GM18517 (cell line): ENCODE measurements at regions not wholly inside any gene's neighbourhood (a gene's known extent, or its start where the extent isn't known, plus 50 kb on each side); places are given as distances from the start of the nearest gene placed in this dataset.
"Not testable (repeated sequence)": the region's sequence is repeated elsewhere in the genome, so short reads cannot be mapped to it uniquely, and the experiment has no call there.

Experiments used
- ATAC-seq: cut with Tn5 transposase; IDR thresholded peaks from one replicate; pipeline ENCODE4 v1.9.1; 2021; ENCODE audit warnings: mild to moderate bottlenecking, moderate library complexity; ENCODE audit not compliant: unreplicated experiment

DNA sequence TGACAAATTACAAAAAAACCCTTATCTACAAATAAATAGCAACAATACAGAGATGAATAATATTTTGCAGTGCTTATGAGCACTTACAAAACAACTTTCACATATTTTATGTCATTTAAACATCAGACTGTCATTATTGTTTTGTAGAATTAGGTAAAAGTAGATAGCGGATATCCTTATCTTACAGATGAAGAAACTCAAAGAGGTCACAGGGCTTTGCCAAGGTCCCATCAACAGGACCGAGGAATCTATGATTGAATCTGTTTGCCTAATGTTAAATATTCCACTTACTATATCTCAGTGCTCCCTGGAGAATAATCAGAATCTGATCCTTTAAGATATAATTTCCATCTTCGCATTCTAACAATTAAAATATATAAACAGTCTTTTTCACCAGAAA is 119.0 kb downstream of the GASK1B start:
- ATAC-seq: no peak

DNA sequence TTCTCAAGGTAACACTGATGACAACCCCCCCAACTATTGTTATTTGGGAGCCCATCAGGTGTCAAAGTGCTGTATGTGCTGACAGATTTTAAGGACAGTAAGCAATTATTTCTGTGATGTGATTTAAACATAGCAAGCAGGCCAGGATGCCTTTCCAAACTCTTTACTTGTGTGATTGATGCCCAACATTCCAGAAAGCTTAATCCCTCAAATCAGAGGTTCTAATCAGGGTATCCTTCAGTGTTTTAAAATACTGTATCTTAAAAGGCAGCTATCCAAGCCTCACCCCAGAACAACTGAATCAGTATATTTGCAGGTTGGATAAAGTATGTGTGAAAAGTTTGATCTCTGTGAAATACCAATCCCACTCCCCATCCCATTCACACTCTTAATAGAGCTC is 119.7 kb downstream of the GASK1B start:
- ATAC-seq: no peak

DNA sequence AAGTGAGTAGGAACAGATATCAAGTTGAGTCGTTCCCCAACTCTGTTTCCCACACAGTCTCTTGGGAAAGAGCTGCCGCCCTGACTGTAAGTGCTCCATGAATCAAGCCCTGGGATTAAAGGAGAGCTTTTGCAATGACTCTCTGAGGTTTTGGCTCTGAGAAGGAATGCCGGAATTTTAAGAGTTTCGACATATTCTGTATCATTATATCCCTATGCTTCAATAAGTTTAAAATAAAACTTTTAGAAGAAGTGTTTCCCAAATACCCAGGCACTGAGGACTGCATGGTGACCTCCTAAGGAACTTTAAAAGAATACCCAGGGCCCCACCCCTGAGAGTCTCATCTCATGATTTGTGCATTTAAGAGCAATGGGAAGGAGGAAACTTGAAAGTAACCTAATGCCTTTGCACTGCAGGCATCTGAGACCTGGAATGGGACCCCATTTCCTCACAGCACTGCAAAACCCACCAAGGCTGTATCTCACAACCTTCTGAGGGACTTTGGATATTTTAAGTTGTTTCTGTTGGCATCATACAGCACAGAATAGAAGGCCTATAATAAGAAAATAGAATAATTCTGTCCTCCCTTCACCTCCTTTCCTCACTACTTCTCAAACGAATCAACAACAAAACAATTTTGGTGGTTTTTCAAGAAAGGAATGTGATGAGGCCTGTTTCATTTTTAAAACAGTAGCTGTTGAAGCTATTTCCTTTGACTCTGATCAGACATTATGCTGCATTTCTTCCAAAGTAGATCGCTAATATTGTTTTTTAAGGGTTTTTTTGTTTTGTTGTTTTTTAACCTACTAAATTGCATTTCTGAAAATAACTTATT is 121.2 kb downstream of the GASK1B start:
- ATAC-seq: no peak

DNA sequence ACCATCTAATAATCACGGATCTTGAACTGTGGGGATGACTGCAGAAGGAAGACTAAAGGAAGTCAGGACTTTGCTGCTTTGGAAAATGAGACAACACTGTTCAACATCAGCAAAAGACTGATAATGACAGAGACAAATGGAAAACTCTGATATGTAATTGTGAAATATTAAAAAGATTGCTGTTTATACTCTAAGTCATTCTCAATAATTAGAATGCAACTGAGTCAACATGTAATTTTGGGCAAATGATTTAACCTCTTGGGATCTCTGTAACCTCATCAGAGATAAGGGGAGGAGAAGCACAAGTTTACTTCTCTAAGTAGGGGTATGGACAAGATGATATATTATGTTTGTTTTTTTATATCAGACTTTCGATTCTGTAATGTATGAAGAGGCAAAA is 121.9 kb downstream of the GASK1B start:
- no peak for ATAC-seq

DNA sequence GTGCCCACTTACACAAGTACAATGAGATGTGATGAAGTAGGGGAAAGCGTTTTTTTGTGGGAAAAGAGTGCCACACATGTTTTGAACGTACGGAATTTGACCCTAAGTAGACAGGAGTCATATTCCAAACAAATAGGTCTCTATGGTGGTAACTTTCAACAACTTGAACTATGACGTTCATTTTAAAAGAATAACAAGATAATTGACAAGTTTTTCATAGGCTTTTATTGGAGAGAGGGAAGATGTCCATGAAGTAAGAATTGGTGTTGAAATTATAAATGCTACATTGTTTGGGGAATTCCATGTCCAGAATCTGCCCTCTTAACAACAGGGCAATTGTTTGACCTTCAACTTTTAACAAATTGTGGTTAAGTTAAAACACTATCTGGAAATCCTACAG is 126.5 kb downstream of the GASK1B start:
- no peak for ATAC-seq

DNA sequence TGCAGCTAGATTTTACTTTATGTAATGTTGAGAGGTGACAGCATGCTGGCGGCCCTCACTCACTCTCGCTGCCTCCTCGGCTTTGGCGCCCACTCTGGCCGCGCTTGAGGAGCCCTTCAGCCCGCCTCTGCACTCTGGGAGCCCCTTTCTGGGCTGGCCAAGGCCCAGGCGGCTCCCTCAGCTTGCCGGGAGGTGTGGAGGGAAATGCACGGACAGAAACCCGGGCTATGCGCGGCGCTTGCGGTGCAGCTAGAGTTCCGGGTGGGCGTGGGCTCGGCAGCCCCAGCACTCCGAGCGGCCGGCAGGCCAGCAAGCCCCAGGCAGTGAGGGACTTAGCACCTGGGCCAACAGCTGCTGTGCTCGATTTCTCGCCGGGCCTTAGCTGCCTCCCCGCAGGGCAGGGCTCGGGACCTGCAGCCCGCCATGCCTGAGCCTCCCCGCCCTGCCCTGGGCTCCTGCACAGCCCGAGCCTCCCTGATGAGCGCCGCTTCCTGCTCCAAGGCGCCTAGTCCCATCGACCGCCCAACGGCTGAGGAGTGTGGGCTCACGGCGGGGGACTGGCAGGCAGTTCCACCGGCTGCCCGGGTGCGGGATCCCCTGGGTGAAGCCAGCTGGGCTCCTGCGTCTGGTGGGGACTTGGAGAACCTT is 128.7 kb downstream of the GASK1B start:
- no peak for ATAC-seq

DNA sequence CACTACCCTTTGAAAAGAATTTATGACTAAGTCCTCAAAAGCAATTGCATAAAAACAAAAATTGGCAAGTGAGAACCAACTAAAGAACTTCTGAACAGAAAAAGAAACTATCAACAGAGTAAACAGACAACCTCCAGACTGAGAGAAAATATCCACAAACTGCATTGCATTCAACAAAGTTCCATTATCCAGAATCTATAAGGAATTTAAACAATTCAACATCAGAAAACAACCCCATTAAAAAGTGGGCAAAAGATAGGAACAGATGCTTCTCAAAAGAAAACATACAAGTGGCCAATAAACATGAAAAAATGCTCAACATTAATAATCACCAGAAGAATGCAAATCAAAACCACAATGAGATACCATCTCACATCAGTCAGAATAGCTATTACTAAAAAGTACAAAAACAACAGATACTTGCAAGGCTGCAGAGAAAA is 130.2 kb downstream of the GASK1B start:
- ATAC-seq: no peak

DNA sequence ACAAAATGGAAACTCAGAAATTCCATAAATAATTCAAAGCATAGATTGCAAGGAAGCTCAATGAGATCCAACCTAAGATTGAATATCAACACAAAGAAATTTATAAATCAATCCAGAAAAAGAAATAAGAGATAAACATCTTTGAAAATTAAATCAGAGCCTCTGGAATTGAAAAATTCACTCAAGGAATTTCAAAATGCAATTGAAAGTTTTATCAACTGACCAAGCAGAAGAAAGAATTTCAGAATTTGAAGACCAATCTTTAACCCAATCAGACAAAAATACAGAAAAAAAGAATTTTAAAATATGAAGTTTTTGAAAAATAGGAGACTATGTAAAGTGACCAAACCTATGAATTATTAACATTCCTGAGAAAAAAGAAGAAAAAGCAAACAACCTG is 134.1 kb downstream of the GASK1B start:
- ATAC-seq: no peak

DNA sequence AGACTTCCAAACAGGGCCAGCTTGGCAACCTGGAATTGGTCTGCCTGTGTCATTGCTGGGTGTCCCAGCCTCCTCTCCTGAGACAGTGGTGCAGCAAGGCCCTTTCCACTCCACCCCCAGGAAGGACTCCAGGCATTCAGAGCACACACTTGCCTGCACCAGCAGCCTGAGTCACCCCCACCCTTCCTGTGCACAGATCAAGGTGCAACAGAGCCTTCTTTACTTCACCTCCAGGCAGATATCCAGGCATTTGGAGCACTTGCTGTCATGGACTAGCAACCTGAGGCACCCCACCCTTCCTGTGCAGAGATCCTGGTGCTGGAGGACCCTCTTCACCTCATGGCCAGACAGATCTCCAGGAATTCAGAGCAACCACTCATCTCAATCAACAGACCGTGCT is 135.8 kb downstream of the GASK1B start:
- ATAC-seq: no peak

DNA sequence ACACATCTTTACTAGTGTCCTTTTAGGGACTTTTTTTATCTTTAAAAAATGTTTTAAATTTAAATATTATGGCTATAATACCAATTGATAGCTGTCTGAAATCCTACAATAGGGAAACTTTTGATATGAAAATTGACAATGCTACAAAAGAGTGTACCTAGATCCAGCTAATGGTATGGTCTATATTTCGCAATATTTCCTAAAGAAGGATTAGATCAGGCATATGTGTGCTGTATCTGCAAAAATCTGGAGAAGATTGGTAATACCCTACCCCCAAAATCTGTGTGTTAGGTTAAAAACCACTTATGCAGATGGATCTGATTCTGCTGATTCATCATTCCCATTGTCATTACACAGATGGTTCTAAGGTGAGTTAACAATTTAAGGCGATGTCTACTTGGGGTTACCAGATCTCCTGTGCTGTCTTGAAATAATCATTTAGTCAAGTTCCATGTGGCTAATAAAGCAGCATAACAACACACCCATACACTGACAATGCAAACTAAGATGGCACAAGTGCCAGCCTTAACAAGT is 137.1 kb downstream of the GASK1B start:
- ATAC-seq: no peak

DNA sequence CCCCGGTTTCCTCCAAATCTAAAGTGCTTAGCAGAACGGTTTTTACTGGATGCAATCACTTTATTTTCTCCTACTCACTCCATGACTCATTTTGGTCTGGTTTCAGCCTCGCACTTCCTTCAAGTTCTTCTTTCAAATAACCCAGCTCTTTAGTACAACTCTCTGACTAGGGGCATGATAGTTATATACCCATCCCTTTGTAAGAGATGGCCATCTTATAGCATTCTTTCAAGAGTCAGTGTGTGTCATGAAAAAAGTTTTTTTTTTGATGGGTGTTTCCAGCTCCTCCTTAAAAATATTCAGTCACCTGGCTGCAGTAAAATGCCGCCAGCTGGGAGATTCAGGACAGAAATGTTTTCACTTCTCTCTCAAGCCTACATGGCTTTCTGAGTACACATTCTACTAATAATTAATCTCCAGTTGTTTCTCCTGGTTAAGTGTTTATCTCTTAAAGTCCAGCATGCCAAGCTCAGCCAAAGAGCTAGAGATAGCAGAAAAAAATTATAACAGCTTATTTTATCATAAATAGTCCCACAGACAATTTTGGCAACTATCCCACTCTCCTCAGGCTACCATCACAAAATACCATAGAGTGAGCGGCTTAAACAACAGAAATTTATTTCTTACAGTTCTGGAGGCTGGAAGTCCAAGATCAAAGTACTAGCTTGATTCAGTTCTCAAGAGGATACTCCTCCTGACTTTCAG is 139.3 kb downstream of the GASK1B start:
- ATAC-seq: no peak

DNA sequence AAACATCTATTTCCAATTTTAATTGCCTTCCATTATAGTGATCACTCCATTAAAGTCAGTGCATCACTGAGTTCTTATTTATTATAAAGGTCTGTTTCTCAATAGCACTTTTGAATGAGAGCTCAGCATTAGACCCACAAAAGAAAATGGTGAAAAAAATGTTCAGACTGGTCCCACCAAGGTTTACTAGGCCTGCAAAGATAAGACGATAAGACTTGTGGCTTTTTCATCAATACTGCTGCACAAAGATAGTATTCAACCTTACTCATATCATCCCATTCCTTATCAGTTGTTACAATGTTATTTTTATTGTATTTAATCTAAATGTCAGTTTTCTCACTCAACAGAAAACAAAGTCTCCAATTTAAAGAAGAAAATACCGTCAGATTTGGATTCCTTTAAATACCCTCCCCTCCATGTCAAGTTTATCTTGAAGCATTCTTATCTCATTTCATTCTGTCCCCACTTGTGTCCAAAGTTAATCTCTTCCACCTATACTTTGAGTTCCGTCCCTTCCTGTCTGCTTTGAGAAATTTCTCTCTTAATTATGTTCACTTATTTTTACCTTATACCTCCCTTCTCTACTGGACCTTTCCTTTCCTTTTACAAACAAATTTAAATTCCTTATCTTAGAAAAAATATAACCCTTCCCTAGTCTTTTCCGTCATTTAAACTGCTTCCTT is 140.0 kb downstream of the GASK1B start:
- no peak for ATAC-seq

DNA sequence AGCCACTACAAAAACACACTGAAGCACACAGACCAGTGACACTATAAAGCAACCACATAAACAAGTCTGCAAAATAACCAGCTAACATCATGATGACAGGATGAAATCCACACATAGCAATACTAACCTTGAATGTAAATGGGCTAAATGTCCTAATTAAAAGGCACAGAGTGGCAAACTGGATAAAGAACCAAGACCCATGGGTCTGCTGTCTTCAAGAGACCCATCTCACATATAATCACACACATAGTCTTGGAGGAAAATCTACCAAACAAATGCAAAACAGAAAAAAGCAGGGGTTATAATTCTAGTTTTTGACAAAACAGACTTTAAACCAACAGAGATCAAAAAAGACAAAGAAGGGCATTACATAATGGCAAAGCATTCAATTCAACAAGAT is 144.4 kb downstream of the GASK1B start:
- ATAC-seq: not testable (repeated sequence)

DNA sequence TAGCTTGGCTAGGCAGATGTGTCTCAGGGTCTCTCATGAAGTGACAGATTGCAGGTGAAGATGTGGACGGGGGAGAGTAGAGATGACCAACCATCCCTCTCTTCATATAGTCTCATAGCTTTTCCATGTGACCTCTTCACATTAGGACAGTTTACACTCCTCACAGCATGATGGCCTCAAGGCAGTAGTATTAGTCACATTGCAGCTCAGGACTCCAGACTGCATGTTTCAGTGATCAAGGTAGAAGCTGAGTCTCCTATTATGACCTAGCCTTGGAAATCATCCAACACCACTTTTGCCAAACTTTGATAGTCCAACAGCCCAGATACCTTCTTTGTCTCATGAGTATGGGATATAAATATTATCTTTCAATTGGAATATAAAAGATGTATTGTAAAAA is 147.7 kb downstream of the GASK1B start:
- no peak for ATAC-seq

DNA sequence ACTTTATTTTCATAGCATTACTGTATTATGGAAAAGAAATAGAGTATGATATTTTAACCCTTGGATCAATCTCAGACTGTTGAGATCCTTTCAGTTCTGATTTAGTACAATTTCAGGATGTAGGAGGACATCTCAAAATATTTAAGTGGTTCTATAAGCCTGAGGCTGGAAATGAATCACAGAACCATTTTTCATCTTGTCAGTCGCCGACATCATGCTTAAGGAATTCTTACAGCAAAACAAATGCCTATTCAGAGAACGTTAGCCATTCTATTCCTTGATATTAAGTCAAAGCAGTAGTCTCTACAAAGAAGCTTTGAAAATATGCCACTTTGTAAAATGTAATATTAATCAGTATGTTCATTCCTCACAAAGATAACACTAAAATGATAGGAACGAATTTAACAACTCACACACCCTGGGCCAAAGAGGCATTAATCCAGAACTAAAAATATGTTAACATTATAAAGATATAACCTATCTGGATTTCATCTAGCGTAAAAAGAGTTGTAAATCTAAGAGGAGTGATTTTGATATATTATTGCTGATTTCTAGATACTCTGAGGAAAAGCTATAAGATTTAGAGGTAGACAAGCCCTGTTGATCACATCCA is 152.0 kb downstream of the GASK1B start:
- no peak for ATAC-seq

DNA sequence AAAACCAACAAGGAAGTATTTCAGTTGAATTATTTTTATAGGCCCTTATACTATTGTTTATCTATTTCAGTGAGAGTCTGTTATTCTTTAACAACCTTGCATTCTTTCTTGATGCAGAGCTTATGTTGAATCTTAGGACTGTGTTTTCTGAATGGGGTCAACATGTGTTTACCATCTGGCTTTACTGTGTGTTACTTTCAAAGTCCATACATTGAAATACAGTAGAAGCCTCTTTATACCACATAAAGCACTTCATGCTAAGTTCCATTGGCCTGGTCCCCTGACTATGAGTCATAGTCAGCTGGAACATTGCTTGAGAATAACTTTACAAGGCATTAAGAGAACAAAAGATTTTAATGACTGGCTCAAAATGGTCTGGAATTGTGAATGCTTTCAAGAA is 152.6 kb downstream of the GASK1B start:
- ATAC-seq: no peak

DNA sequence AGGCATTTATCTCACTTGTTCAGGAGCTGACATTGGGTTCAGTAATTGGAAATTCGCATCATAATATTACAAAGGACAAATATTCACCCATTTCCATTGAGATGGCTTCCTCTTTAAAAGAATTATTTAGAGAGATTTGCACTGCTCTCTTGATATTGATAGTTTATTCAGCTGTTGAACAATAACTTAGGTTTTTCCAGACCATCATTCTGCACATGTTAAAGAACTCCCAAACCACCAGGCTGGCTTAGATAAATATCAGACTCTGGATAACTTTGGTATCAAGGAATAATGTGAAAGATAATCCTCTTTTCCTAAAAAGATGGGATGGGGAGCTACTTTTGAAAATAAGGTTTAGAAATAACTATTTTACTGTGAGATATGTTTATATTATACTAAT is 154.0 kb downstream of the GASK1B start:
- no peak for ATAC-seq

DNA sequence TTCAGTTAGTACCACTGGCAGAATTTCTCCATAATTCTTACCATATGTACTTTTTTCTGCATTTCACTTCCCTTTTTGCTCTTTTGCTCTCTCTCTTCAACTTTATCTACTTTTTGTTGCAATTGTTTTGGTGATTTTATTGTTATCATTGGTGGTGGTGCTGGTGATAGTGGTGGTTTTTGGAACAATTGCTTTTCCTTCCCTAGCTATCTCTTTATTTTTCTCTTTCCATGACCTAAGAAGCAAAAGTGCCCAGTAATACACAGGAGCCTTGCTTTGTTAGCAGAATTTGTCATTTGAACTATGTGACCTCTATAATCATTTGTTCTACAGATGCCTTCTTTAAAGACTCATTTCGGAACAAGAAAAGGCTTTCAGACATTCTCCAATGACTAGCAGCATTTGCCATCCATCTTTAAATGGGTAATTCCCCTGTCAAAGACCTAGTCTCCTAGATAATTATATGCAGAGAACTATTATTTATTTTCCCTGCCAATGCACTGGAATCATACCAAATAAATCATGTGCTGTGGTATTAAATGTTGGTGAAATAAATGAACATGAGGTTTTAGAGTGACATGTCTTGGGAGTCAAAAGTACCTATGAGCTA is 154.5 kb downstream of the GASK1B start:
- ATAC-seq: no peak

DNA sequence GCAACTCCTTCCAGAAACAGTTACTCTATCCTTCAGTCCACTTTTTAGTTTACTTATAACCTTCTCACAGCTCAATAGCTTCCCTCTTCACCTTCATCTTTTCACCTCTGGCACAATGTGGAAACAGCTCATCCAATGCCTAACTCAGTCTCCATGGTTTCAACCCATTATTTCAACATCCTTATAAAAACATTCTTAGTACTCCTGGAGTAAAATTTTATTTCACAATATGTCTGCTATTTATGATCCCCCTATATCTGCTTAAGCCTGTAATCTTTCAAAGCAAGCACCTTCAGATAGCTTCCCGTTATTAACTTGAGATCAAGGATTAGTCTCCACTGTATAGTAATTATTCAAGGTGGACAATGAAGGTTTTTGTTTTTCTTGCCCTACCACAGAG is 156.3 kb downstream of the GASK1B start:
- no peak for ATAC-seq

DNA sequence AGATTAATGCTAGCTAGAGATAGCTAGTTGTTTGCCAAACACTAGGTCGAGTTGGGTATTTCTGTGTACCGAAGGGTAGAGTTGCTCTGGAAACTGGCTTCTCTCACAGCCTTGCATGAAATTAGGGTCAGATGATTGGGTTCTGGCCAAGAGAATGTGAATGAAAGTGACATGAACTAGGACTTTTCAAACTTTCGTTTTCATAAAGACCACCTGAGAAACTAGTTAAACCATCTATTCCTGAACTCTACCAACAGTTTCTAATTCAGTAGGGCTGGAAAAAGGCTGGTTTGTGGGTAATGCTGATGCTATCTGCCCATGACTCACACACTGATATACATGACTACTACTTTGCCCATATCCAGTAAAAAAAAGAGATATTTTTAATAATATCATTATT is 157.6 kb downstream of the GASK1B start:
- no peak for ATAC-seq
